ENCODE measurements at regions not wholly inside any gene's neighbourhood (a gene's known extent, or its start where the extent isn't known, plus 50 kb on each side); places are given as distances from the start of the nearest gene placed in this dataset.

GRCh38 chr18:71951001-71951400 is 593.1 kb downstream of the CBLN2 start:
- ChIA-PET CTCF (no interaction called here), POLR2A (no interaction called here)
- DNase-seq (ENCODE audit: low read depth, low spot score): no peak
- H3K4me3 ChIP-seq (ENCODE audit: low read depth, low read length): no peak overlapping the region
- no peak for TF ChIP-seq CTCF (IDR thresholded peaks at IDR 0.05; ENCODE audit: insufficient read depth, low read length, missing control alignments)

- H3K4me3 ChIP-seq (ENCODE audit: low read depth, low read length): no peak overlapping the region
- ChIA-PET POLR2A (no interaction called here), CTCF (no interaction called here)
- no peak for DNase-seq (ENCODE audit: low read depth, low spot score)
- TF ChIP-seq CTCF (IDR thresholded peaks at IDR 0.05; ENCODE audit: insufficient read depth, low read length, missing control alignments): no peak
Observed at GRCh38 chr18:71942433-71942832, 601.7 kb downstream of the CBLN2 start.

GRCh38 chr18:71939483-71939882 is 604.7 kb downstream of the CBLN2 start:
- ChIA-PET POLR2A (no interaction called here), CTCF (no interaction called here)
- no peak for DNase-seq (ENCODE audit: low read depth, low spot score)
- TF ChIP-seq CTCF (IDR thresholded peaks at IDR 0.05; ENCODE audit: insufficient read depth, low read length, missing control alignments): no peak
- H3K4me3 ChIP-seq (ENCODE audit: low read depth, low read length): no peak overlapping the region

- no peak for TF ChIP-seq CTCF (IDR thresholded peaks at IDR 0.05; ENCODE audit: insufficient read depth, low read length, missing control alignments)
- ChIA-PET POLR2A (no interaction called here), CTCF (no interaction called here)
- DNase-seq (ENCODE audit: low read depth, low spot score): no peak
- H3K4me3 ChIP-seq (ENCODE audit: low read depth, low read length): no peak overlapping the region
Observed at GRCh38 chr18:71936744-71937143, 607.4 kb downstream of the CBLN2 start.

GRCh38 chr18:71919211-71919610 is 624.9 kb downstream of the CBLN2 start:
- ChIA-PET POLR2A (no interaction called here), CTCF (no interaction called here)
- DNase-seq (ENCODE audit: low read depth, low spot score): no peak
- no peak for TF ChIP-seq CTCF (IDR thresholded peaks at IDR 0.05; ENCODE audit: insufficient read depth, low read length, missing control alignments)
- H3K4me3 ChIP-seq (ENCODE audit: low read depth, low read length): no peak overlapping the region

- CTCF ChIA-PET: no interaction called here
- no peak for DNase-seq (ENCODE audit: low read depth, low spot score)
- TF ChIP-seq CTCF (IDR thresholded peaks at IDR 0.05; ENCODE audit: insufficient read depth, low read length, missing control alignments): no peak
- no peak overlapping the region for H3K4me3 ChIP-seq (ENCODE audit: low read depth, low read length)
- POLR2A ChIA-PET: no interaction called here
Observed at GRCh38 chr18:71913641-71914040, 630.5 kb downstream of the CBLN2 start.

Data from AG04449 (cell line).